Islet precursor cell (in vitro differentiated cells): ENCODE measurements at regions not wholly inside any gene's neighbourhood (a gene's known extent, or its start where the extent isn't known, plus 50 kb on each side); places are given as distances from the start of the nearest gene placed in this dataset.

Experiments
- DNase-seq: peaks from one replicate; pipeline ENCODE4 v3.0.0-alpha.2; 2018

GRCh38 chr11:128251140-128251539 is 336.2 kb downstream of the ETS1 start:
- DNase-seq, result no peak

DNA sequence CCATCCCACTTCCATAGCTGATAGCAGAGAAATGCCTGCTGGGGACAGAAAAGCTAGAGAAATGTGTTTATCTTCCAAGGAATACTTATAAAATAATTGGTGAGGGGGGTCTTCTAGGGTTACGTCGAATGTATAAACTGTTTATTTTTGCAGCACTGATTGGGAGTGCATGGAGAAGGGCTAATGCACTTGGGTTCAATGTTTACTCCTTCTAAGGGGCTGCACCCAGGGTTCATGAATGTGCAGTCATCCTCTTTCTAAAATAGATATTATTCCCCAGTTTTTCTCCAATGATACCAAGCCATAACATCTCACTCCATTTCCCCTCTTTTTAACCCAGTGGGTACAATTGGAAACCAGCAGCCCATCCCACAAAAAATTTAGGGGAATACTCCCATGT is 336.9 kb downstream of the ETS1 start:
- no peak for DNase-seq

DNA sequence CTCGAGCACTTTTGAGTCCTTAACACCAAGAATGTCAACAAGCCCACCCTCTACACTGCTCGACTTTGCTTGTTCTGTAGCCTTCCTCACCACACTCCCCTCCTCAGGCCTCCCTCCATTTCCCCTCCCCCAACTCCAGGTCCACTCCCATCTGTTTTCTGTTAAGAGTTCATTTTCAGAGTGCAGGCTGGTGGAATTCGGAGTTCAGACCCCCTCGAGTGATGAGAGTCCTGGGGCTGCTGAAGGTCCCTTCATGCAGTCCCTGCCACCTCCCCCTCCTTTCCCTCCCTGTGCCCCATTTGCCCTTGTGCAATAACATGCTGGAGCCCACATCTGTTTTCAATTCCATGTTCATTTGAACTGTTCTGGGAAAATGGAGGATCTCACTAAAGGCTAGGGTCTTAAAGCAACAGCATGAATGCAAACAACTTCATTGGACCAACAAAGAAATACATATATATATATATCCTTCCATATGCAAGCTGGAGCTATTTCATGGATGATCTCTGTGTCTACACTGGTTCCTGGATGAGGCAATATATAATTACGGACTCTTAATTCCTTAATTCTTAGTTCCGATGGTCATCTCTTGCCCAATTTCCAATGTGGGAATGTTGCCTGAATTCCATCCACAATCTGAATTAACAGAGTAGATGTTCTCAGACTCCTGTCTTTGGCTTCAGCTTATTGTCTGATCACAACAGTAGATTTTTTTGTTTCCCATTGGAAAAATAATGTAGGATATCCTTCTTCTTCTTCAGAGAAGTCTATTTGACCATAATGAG is 340.4 kb downstream of the ETS1 start:
- no peak for DNase-seq

GRCh38 chr11:128246364-128246801 is 341.0 kb downstream of the ETS1 start:
- DNase-seq, result peak; percentile 91

- DNase-seq, result no peak
Observed at GRCh38 chr11:128244871-128245270, 342.5 kb downstream of the ETS1 start.

DNA sequence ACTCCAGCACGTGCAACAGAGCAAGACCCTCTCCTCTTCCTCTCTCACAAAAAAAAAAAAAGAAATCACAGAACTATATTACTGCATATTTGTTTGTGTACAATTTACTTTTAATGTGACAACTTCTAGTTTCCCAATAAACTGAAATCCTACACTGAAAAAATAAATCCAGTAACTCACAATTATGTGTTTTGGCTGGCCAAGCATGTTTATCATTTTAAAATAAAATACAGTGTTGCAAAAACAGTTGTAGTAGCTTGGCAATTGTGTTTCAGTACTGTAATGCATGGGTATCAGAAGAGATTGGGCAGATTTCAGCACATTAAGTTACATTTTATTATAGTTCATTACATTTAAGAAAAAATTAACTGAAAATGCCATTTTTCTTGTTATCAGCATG is 344.9 kb downstream of the ETS1 start:
- DNase-seq, result no peak

DNA sequence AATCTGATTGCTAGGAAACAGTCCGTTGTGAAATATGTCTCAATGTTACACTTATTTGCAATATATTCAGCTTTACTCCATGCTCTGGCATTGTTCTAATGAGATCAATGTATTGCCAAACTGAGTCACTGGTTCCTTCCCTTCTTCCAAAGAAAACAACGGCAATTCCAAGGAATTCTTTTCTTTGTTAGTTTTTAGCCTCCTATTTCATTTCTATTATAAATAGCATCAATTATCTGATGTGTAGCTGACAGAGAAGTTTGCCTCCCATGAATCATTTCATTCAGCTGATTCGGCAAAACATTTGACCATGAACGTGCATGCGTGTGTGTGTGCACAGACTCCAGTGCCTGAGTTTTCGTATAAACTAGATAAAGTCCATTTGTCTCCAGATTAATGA is 346.8 kb downstream of the ETS1 start:
- DNase-seq, result no peak

- DNase-seq, result peak; percentile 72
Observed at GRCh38 chr11:128239306-128239705, 348.1 kb downstream of the ETS1 start.

DNA sequence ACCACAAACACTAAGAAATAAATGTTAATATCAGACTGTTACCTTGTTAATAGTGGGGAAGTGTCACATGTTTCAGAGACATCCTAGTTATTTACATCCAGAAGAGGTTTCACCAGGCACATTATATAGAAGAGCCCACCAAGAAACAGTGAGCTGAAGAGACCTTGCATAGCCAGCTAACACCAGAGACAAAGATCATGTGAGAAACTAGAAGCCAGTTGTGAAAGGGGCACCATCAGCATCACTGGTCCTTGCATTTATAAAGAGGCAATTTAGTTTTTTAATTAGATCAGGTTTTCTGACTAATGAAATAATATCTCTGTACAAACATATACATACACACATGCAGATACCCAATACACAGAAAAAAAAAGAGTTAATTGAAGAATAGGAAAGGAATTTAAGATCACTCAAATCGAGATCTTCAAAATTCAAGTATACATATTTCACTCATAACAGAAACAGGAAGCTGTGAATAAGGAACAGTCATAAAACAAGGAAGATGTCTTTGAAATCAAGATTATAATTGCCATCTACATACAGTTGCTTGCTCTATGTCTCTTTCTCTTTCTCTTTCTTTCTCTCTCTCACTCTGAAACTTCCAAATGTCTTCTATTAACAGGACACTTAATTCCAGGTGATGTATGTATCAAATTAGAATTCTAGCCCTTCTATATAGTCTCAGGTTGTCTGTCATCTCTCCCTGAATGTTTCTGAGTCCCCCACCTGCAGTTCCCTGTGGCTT is 348.7 kb downstream of the ETS1 start:
- DNase-seq, result no peak

DNA sequence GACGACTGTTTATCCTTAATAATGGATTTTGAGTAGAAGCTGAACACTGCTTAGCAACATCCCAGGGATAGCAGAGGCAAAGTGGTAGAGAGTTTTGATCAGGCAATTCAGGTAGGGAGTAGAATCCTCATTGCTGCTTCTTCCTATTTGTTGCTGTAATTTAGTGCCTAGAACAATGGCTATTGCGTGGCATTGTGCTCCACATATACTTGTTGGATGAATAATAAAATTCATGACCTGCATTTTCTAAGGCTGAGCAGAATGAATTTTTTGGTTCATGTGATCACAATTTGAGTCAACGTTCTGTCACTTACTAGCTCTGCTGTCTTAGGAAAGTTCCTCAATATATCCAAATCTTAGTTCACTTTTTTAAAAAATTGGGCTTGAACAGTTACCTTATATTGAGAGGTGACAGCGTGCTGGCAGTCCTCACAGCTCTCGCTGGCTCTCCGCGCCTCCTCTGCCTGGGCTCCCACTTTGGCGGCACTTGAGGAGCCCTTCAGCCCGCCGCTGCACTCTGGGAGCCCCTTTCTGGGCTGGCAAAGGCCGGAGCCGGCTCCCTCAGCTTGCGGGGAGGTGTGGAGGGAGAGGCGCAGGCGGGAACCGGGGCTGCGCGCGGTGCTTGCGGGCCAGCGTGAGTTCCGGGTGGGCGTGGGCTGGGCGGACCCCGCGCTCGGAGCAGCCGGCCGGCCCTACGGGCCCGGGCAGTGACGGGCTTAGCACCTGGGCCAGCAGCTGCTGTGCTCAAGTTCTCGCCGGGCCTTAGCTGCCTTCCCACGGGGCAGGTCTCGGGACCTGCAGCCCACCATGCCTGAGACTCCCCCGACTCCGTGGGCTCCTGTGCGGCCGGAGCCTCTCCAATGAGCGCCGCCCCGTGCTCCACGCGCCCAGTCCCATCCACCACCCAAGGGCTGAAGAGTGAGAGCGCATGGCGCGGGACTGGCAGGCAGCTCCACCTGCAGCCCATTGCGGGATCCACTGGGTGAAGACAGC is 350.6 kb downstream of the ETS1 start:
- no peak for DNase-seq

DNA sequence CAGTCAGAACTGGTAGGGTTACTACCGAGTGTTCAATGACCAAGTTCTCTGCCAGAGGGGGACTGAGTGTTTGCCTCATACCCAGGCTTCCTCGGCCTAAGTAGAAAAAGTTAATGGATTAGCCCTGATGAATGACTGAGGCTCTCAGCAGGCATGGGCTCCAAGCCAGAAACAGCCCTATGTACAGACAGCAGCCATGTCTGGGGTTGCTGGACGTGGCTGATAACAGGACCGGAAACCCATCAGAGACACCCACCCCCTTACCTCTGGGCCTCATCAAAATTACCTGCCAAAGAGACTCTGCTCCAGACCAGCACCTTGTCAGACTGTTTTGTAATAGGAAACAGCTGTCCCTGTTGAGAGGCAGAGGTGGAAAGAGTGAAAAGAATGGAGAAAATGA is 351.4 kb downstream of the ETS1 start:
- peak; percentile 87 for DNase-seq

GRCh38 chr11:128235426-128235825 is 351.9 kb downstream of the ETS1 start:
- DNase-seq, result no peak

DNA sequence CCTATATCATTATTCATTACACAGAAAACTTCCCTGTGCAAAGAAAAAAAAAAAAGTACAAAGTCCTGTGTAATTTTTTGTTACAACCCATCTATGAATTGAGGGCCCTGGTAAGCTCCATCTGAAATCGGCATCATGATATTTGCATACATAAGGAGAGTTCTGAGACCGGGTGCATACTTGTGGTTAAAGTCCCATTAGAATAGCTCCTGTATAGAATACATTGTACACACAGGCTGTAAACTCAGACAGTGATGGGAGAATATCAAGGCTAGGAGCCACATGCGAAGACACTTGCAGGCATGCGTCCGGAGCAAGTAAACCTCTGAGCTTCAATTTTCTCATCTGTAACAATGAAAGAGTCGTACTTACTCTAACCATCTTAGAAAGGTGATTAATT is 353.2 kb downstream of the ETS1 start:
- DNase-seq, result no peak

DNA sequence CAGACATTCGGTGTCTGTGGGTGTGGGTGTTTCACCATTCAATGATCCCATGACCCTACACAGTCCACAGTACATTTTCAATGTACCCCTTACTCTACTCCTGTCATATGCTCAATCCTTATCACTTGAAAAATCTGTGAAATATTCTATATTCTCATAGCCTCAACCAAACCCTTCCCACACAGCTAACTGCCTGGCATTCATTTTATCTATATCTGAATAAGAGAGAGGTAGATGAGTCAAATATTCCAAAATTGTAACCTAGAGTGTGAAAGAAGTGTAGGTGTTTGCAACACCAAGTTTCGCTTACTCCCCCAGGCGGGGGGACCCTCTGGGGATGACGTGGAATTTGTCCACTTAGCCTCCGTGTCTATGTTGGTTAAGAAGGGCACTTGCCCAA is 354.8 kb downstream of the ETS1 start:
- DNase-seq, result no peak

- DNase-seq, result no peak
Observed at GRCh38 chr11:128231845-128232410, 355.4 kb downstream of the ETS1 start.

DNA sequence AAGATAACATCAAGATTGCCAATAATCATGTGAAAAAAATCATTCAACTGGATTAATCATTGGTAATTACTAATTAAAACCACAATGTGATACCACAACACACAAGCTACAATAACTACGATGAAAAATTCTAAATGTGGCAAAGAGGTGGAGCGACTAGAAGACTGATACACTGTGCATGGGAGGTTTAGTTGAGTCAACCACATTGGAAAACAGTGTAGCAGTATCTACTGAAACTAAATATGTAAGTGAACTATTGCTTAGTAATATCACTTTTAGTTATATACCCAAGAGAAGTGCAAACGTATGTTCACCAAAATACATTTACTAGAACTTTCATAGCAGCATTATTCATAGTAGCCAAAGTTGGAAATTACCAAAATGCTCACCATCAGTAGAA is 359.9 kb downstream of the ETS1 start:
- DNase-seq, result no peak

GRCh38 chr11:128226106-128226716 is 361.1 kb downstream of the ETS1 start:
- DNase-seq, result no peak

DNA sequence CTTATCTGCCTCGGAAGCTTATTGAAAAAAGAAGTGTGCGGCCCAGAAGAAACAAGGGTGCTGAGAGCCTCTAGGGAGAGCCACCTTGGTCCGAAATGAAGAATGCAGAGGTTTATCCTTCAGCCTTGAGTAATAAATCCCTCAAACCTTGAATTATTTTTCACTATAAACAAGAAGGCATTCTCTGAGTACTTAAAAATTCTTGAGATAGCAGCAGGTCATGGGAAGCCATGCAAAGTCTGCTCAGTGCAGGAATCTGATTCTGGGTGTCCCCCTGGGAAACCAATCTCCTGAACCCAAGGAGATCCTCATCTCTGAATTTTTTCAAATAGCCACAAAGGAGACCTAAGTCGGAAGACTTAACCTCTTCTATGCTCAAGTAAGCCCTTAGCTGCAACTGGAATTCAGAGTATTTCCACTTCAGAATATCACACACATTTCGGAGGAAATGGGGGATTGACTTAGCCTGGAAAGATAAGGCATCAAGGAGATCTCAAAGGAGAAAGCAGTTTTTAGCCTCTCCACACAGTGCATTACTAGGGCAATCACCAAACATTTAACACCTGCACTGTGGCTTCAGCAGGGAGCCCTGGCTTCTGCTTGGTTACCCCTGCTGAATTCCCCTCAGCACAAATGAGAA is 365.0 kb downstream of the ETS1 start:
- no peak for DNase-seq

DNA sequence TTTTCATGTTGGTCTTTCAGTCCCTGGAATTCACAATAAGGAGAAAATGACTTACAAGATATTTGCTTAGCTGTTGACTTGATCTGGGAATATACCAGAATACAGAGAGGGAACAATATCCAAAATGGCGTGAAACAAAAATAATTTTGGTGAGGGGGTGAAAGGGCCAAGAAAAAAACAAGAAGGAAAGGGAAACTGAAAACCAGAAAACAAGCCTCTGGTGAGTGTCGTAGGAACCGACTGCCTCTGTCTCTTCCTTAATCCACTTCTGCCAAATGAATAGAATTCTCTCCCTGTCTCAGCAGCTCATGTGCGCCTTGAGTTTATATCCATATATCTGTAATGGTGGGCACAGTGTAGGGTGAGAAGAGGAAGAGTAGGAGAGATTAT is 367.6 kb downstream of the ETS1 start:
- DNase-seq, result no peak

DNA sequence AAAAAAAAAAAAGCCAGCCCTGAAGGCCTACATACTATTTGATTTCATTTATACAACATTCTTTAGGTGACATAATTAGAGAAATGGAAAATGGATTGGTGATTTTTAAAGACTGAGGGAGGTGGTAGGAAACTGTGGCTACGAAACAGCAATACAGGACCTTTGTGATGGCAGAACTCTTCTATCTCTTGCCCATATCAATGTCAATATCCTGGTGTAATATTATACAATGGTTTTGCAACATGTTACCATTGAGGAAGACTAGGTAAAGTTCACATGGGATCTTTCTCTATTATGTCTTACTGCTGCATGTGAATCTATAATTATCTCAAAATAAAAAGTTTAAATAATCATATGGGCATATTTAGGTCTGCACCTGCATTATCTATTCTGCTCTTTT is 371.2 kb downstream of the ETS1 start:
- DNase-seq, result no peak

DNA sequence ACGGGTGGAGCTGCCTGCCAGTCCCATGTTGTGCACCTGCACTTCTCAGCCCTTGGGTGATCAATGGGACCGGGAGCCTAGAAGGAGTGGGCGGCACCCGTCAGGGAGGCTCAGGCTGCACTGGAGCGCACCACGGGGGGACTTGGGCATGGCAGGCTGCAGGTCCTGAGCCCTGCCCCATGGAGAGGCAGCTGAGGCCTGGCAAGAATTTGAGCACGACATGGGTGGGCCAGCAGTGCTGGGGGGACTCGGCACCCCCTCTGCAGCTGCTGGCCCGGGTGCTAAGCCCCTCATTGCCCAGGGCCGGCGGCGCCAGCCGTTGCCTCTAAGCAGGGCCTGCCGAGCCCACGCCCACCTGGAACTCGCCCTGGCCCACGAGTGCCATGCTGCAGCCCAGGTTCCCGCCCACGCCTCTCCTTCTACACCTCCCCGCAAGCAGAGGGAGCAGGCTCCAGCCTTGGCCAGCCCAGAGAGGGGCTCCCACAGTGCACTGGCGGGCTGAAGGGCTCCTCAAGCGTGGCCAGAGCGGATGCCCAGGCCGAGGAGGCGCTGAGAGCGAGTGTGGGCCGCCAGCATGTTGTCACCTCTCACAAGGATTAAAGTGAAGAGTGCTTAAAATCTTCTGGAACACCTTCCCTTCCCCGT is 372.0 kb downstream of the ETS1 start:
- DNase-seq, result no peak
